SJCRH30 (cell line): ENCODE measurements at regions not wholly inside any gene's neighbourhood (a gene's known extent, or its start where the extent isn't known, plus 50 kb on each side); places are given as distances from the start of the nearest gene placed in this dataset.
"Not testable (repeated sequence)": the region's sequence is repeated elsewhere in the genome, so short reads cannot be mapped to it uniquely, and the experiment has no call there.

Source experiments
- DNase-seq, 2 experiments: peaks; one replicate each; pipeline ENCODE4 v3.0.0-alpha.2; 2015 to 2020
- H3K27ac ChIP-seq: fragments of 250-450 bp; sonication (Bioruptor Pico); 2 replicates; pipeline ENCODE4 v1.5.1; 2020; ENCODE audit warnings: mild to moderate bottlenecking, moderate library complexity
- H3K27me3 ChIP-seq: fragments of 250-450 bp; sonication (Bioruptor Pico); 2 replicates; pipeline ENCODE4 v1.5.1; 2020; ENCODE audit warnings: mild to moderate bottlenecking, moderate library complexity
- H3K36me3 ChIP-seq: fragments of 250-450 bp; sonication (Bioruptor Pico); 2 replicates; pipeline ENCODE4 v1.5.1; 2020; ENCODE audit warnings: mild to moderate bottlenecking, moderate library complexity
- H3K4me1 ChIP-seq: fragments of 250-450 bp; sonication (Bioruptor Pico); 2 replicates; pipeline ENCODE4 v1.5.1; 2020; ENCODE audit warnings: mild to moderate bottlenecking, moderate library complexity
- H3K4me3 ChIP-seq: fragments of 250-450 bp; sonication (Bioruptor Pico); 2 replicates; pipeline ENCODE4 v1.5.1; 2020; ENCODE audit warnings: mild to moderate bottlenecking, moderate library complexity
- H3K9me3 ChIP-seq: fragments of 250-450 bp; sonication (Bioruptor Pico); replicated peaks from 2 replicates; pipeline ENCODE4 v1.5.1; 2020; ENCODE audit warnings: mild to moderate bottlenecking, moderate library complexity

GRCh38 chr15:21174761-21175160 lies 265.5 kb downstream of the POTEB3 start:
- H3K4me3 ChIP-seq, H3K36me3 ChIP-seq, H3K27ac ChIP-seq, H3K9me3 ChIP-seq, H3K27me3 ChIP-seq, DNase-seq, H3K4me1 ChIP-seq: not testable (repeated sequence)

- DNase-seq, H3K27me3 ChIP-seq, H3K9me3 ChIP-seq, H3K4me3 ChIP-seq, H3K27ac ChIP-seq, H3K4me1 ChIP-seq, H3K36me3 ChIP-seq: not testable (repeated sequence)
Measured at GRCh38 chr15:21151203-21151966, 285.3 kb upstream of the POTEB2 start.

DNA sequence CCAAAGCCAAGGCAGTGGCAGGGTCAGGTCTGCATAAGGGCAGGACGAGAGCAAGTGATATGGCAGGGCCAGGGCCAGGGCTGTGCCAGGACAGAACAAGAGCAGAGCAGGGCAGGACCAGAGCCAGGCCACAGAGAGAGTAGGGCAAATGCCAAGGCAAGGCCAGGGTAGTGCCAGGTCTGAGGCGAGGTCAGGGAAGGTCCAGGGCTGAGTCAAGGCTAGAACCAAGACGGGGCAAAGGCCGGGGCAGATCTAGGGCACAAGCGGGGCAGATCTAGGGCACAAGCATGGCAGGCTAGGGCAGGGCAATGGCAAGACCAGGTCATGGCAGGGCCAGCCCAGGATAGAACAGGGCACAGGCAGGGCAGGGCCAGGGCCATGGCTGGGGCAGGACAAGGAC lies 282.0 kb upstream of the POTEB2 start:
- H3K36me3 ChIP-seq, H3K9me3 ChIP-seq, H3K4me3 ChIP-seq, DNase-seq, H3K4me1 ChIP-seq, H3K27me3 ChIP-seq, H3K27ac ChIP-seq: not testable (repeated sequence)

- not testable (repeated sequence) for H3K4me3 ChIP-seq, H3K27ac ChIP-seq, H3K9me3 ChIP-seq, DNase-seq, H3K27me3 ChIP-seq, H3K36me3 ChIP-seq, H3K4me1 ChIP-seq
Measured at GRCh38 chr15:21133893-21134292, 267.8 kb upstream of the POTEB2 start.

- H3K27ac ChIP-seq, H3K9me3 ChIP-seq, H3K36me3 ChIP-seq, DNase-seq, H3K4me3 ChIP-seq, H3K27me3 ChIP-seq, H3K4me1 ChIP-seq: not testable (repeated sequence)
Measured at GRCh38 chr15:21112271-21113053, 246.3 kb upstream of the POTEB2 start.

DNA sequence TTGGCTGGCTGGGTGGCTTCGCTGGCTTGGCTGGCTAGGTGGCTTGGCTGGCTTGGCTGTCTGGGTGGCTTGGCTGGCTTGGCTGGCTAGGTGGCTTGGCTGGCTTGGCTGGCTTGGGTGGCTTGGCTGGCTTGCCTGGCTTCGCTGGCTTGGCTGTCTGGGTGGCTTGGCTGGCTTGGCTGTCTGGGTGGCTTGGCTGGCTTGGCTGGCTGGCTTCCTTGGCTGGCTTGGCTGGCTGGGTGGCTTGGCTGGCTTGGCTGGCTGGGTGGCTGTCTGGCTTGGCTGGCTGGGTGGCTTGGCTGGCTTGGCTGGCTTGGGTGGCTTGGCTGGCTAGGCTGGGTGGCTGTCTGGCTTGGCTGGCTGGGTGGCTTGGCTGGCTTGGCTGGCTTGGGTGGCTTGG lies 245.7 kb upstream of the POTEB2 start:
- H3K4me3 ChIP-seq, H3K36me3 ChIP-seq, DNase-seq, H3K27me3 ChIP-seq, H3K27ac ChIP-seq, H3K9me3 ChIP-seq, H3K4me1 ChIP-seq: not testable (repeated sequence)

DNA sequence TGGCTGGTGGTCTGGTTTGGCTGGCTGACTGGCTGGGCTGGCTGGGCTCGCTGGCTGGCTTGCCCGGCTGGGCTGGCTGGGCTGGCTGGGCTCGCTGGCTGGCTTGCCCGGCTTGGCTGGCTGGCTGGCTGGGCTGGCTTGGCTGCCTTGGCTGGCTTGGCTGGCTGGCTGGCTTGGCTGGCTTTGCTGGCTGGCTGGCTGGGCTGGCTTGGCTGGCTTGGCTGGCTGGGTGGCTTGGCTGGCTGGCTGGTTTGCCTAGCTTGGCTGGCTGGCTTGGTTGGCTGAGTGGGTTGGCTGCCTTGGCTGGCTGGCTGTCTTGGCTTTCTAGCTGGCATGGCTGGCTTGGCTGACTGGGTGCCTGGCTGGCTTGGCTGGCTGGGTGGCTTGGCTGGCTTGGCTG lies 245.1 kb upstream of the POTEB2 start:
- H3K9me3 ChIP-seq, H3K27ac ChIP-seq, H3K27me3 ChIP-seq, H3K4me3 ChIP-seq, H3K4me1 ChIP-seq, H3K36me3 ChIP-seq, DNase-seq: not testable (repeated sequence)

DNA sequence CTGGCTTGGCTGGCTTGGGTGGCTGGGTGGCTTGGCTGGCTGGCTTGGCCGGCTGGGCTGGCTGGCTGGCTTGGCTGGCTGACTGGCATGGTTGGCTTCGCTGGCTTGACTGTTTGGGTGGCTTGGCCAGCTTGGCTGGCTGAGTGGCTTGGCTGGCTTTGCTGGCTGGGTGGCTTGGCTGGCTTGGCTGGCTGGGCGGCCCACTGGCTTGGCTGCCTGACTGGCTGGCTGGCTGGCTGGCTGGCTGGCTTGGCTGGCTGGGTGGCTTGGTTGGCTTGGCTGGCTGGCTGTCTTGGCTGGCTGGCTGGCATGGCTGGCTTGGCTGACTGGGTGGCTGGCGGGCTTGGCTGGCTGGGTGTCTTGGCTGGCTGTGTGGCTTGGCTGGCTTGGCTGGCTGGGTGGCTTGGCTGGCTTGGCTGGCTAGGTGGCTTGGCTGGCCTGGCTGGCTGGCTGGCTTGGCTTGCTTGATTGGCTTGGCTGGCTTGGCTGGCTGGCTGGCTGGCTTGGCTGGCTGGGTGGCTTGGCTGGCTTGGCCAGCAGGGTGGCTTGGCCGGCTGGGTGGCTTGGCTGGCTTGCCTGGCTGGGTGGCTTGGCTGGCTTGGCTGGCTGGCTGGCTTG lies 244.2 kb upstream of the POTEB2 start:
- H3K36me3 ChIP-seq, H3K27me3 ChIP-seq, H3K4me3 ChIP-seq, H3K9me3 ChIP-seq, H3K4me1 ChIP-seq, H3K27ac ChIP-seq: not testable (repeated sequence)
- peak in 1 of 2 experiments; percentile 4 for DNase-seq

- not testable (repeated sequence) for DNase-seq, H3K36me3 ChIP-seq, H3K27ac ChIP-seq, H3K27me3 ChIP-seq, H3K4me1 ChIP-seq, H3K9me3 ChIP-seq, H3K4me3 ChIP-seq
Measured at GRCh38 chr15:21108384-21108783, 242.3 kb upstream of the POTEB2 start.

DNA sequence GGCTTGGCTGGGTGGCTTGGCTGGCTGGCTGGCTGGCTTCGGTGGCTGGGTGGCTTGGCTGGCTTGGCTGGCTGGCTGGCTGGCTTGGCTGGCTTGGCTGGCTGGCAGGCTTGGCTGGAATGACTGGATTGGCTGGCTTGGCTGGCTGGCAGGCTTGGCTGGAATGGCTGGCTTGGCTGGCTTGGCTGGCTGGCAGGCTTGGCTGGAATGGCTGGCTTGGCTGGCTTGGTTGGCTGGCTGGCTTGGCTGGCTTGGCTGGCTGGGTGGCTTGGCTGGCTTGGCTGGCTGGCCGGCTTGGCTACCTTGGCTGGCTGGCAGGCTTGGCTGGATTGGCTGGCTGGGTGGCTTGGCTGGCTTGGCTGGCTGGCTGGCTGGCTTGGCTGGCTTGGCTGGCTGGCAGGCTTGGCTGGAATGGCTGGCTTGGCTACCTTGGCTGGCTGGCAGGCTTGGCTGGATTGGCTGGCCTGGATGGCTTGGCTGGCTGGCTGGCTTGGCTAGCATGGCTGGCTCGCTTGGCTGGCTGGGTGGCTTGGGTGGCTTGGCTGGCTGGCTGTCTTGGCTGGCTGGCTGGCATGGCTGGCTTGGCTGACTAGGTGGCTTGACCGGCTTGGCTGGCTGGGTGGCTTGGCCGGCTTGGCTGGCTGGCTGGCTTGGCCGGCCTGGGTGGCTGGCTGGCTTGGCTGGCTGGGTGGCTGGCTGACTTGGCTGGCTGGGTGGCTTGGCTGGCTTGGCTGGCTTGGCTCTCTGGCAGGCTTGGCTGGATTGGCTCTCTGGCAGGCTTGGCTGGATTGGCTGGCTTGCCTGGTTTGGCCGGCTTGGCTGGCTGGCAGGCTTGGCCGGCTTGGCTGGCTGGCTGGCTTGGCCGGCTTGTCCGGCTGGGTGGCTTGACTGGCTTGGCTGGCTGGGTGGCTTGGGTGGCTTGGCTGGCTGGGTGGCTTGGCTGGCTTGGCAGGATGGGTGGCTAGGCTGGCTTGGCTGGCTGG lies 241.6 kb upstream of the POTEB2 start:
- H3K27me3 ChIP-seq, H3K4me1 ChIP-seq, H3K9me3 ChIP-seq, H3K4me3 ChIP-seq, H3K36me3 ChIP-seq, DNase-seq, H3K27ac ChIP-seq: not testable (repeated sequence)

DNA sequence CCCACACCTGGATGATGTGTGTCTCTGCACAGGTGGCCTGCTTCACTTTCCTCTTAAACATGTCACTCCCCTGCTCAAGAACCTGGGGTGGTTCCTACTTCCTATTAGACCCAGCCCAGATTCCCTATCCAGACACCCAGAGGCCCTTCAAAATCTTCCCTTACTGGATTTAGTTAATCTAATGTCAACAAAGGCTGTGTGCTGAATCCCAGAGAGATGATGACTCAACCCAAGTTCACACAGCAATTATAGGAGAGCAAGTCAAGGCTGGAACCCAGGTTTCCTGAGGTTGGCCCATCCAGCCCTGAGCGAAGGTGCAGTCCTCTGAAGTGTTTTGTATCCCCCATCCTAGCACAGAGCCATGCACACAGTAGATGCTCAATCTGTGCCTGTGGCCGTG lies 230.5 kb upstream of the POTEB2 start:
- not testable (repeated sequence) for H3K27me3 ChIP-seq, H3K4me1 ChIP-seq, DNase-seq, H3K4me3 ChIP-seq, H3K9me3 ChIP-seq, H3K27ac ChIP-seq, H3K36me3 ChIP-seq

DNA sequence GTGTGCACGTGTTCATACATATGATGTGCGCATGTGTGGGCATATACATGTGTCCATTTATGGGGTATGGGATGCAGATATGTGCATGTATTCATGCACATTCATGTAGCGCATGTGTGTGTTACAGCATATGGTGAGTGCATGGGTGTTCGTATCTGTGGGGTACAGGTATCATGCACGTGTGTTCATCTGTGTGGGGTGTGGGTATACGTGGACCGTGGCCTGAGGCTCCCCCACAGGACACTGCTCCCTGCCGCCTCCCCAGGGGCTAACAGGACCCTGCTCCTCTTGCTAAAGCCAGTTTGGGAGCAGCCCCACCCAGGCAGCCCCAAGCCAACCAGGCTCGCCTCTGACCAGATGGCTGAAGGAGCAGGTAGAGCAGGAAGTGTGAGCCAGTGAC lies 213.4 kb upstream of the POTEB2 start:
- H3K9me3 ChIP-seq, H3K27ac ChIP-seq, H3K36me3 ChIP-seq, H3K4me1 ChIP-seq, DNase-seq, H3K27me3 ChIP-seq, H3K4me3 ChIP-seq: not testable (repeated sequence)

DNA sequence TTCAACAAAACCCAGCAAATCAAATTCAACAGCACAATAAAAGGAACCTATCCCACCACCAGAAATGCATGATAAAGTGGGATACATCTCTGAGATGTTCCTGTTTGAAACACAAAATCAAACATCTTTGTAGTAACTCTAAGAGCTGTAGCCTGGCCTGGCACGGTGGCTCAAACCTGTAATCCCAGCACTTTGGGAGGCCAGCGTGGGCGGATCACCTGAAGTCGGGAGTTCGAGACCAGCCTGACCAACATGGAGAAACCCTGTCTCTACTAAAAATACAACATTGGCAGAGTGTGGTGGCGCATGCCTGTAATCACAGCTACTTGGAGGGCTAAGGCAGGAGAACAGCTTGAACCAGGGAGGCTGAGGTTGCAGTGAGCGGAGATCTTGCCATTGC lies 202.8 kb upstream of the POTEB2 start:
- H3K27ac ChIP-seq, H3K4me1 ChIP-seq, H3K27me3 ChIP-seq, H3K4me3 ChIP-seq, H3K9me3 ChIP-seq, DNase-seq, H3K36me3 ChIP-seq: not testable (repeated sequence)

- H3K4me1 ChIP-seq, DNase-seq, H3K4me3 ChIP-seq, H3K27me3 ChIP-seq, H3K27ac ChIP-seq, H3K36me3 ChIP-seq, H3K9me3 ChIP-seq: not testable (repeated sequence)
Measured at GRCh38 chr15:21063512-21063911, 197.4 kb upstream of the POTEB2 start.
